SK-N-MC (cell line): ENCODE measurements at regions not wholly inside any gene's neighbourhood (a gene's known extent, or its start where the extent isn't known, plus 50 kb on each side); places are given as distances from the start of the nearest gene placed in this dataset.

Experiments used
- EZH2 ChIP-seq: fragments of 200-600 bp; sonication (generic); IDR thresholded peaks from one replicate; pipeline ENCODE4 v1.6.1; 2017; ENCODE audit warnings: antibody characterized with exemption
- POLR2AphosphoS5 ChIP-seq: IDR thresholded peaks from 2 replicates; pipeline ENCODE4 v1.6.1; 2012; ENCODE audit warnings: mild to moderate bottlenecking, low read depth, low read length, borderline replicate concordance

GRCh38 chr6:67369679-67370078, 1265.4 kb upstream of the ADGRB3 start:
- TF ChIP-seq EZH2, result no peak
- no peak for TF ChIP-seq POLR2AphosphoS5
